Trophoblast cell (in vitro differentiated cells and primary cell): ENCODE measurements at regions not wholly inside any gene's neighbourhood (a gene's known extent, or its start where the extent isn't known, plus 50 kb on each side); places are given as distances from the start of the nearest gene placed in this dataset.
A peak's percentile ranks its signal among the peaks of the same experiment; 100 is the strongest.

Source experiments
- DNase-seq, 2 donors: peaks; one replicate each; pipeline ENCODE4 v3.0.0-alpha.2; 2016
- H2AFZ ChIP-seq: 2 replicates; pipeline ENCODE4 v1.6.1; 2013; ENCODE audit warnings: low read length, moderate library complexity, mild to moderate bottlenecking; ENCODE audit not compliant: insufficient read depth, poor library complexity
- H2AK5ac ChIP-seq: 2 replicates; pipeline ENCODE4 v1.6.1; 2013; ENCODE audit warnings: mild to moderate bottlenecking, low read length
- H2BK120ac ChIP-seq: 2 replicates; pipeline ENCODE4 v1.6.1; 2013; ENCODE audit warnings: low read length, mild to moderate bottlenecking, moderate library complexity; ENCODE audit not compliant: insufficient read depth, poor library complexity
- H2BK12ac ChIP-seq: 2 replicates; pipeline ENCODE4 v1.6.1; 2013; ENCODE audit warnings: mild to moderate bottlenecking, low read length, moderate library complexity
- H2BK5ac ChIP-seq: 2 replicates; pipeline ENCODE4 v1.6.1; 2013; ENCODE audit warnings: low read length, low read depth, moderate library complexity, mild to moderate bottlenecking; ENCODE audit not compliant: poor library complexity
- H3K14ac ChIP-seq: 2 replicates; pipeline ENCODE4 v1.6.1; 2013; ENCODE audit warnings: mild to moderate bottlenecking, low read length
- H3K18ac ChIP-seq: 2 replicates; pipeline ENCODE4 v1.6.1; 2013; ENCODE audit warnings: mild to moderate bottlenecking, low read length
- H3K23ac ChIP-seq: 2 replicates; pipeline ENCODE4 v1.6.1; 2013; ENCODE audit warnings: low read length
- H3K27ac ChIP-seq: 2 replicates; pipeline ENCODE4 v1.5.1; 2013; ENCODE audit warnings: low read depth, mild to moderate bottlenecking, inconsistent platforms, low read length, moderate library complexity
- H3K27me3 ChIP-seq: 2 replicates; pipeline ENCODE4 v1.6.1; 2013; ENCODE audit warnings: inconsistent platforms, mild to moderate bottlenecking, low read length, moderate library complexity; ENCODE audit not compliant: insufficient read depth
- H3K36me3 ChIP-seq, 2 experiments: 1 replicate in 1 of 2; 2 replicates in 1 of 2; pipeline ENCODE4 v1.6.1; 2013; ENCODE audit warnings: low read length in 2 of 2, mild to moderate bottlenecking in 2 of 2, moderate library complexity in 1 of 2; ENCODE audit not compliant: insufficient read depth in 2 of 2, control insufficient read depth in 1 of 2
- H3K4ac ChIP-seq: 2 replicates; pipeline ENCODE4 v1.6.1; 2013; ENCODE audit warnings: low read depth, mild to moderate bottlenecking, low read length, moderate library complexity
- H3K4me1 ChIP-seq, 2 experiments: 1 replicate in 1 of 2; 2 replicates in 1 of 2; pipeline ENCODE4 v1.6.1; 2013; ENCODE audit warnings: low read length in 2 of 2, mild to moderate bottlenecking in 2 of 2, moderate library complexity in 1 of 2; ENCODE audit not compliant: insufficient read depth in 2 of 2, control insufficient read depth in 1 of 2
- H3K4me2 ChIP-seq: 2 replicates; pipeline ENCODE4 v1.6.1; 2013; ENCODE audit warnings: inconsistent platforms, mild to moderate bottlenecking, low read length, moderate library complexity
- H3K4me3 ChIP-seq: 2 replicates; pipeline ENCODE4 v1.5.1; 2013; ENCODE audit warnings: mild to moderate bottlenecking, low read depth, low read length, inconsistent platforms
- H3K79me1 ChIP-seq: one replicate; pipeline ENCODE4 v1.6.1; 2013; ENCODE audit warnings: low read length
- H3K79me2 ChIP-seq: 2 replicates; pipeline ENCODE4 v1.6.1; 2013; ENCODE audit warnings: low read length, mild to moderate bottlenecking; ENCODE audit not compliant: control insufficient read depth, insufficient read depth, poor library complexity
- H3K9ac ChIP-seq: 2 replicates; pipeline ENCODE4 v1.6.1; 2013; ENCODE audit warnings: mild to moderate bottlenecking, low read length
- H3K9me3 ChIP-seq: 2 replicates; pipeline ENCODE4 v1.6.1; 2013; ENCODE audit warnings: low read depth, mild to moderate bottlenecking, control low read depth, inconsistent platforms, low read length; ENCODE audit not compliant: insufficient read depth
- H4K12ac ChIP-seq: 2 replicates; pipeline ENCODE4 v1.6.1; 2013; ENCODE audit warnings: low read depth, mild to moderate bottlenecking, low read length, moderate library complexity
- H4K8ac ChIP-seq: 2 replicates; pipeline ENCODE4 v1.6.1; 2013; ENCODE audit warnings: low read depth, mild to moderate bottlenecking, low read length, moderate library complexity
- H4K91ac ChIP-seq: one replicate; pipeline ENCODE4 v1.6.1; 2013; ENCODE audit warnings: low read depth, mild to moderate bottlenecking, low read length, moderate library complexity
- WGBS: extraction: QIAGEN DNeasy Blood & Tissue Kit; methylation state at CpG from one replicate; pipeline ENCODE4 v1.1.7; 2013; ENCODE audit warnings: missing lambda C conversion rate; ENCODE audit not compliant: insufficient read length, insufficient coverage; ENCODE audit errors: extremely low coverage; 5-methylcytosine and 5-hydroxymethylcytosine counted together

- no peak overlapping the region for H3K4ac ChIP-seq
- no peak overlapping the region for H4K8ac ChIP-seq
These were observed 86.0 kb upstream of the CLINT1 start for GRCh38 chr5:157944938-157945337.

GRCh38 chr5:157944077-157944633 lies 85.2 kb upstream of the CLINT1 start:
- Histone ChIP-seq H3K36me3 (no peaks in the 10 kb centered on the region), H2AK5ac (no peak overlapping the region), H3K79me2 (peaks cover 1% of the 10 kb centered on the region), H3K4me1 (peaks cover 0 to 2% of the 10 kb centered on the region in 2 experiments), H2BK12ac (no peak overlapping the region), H3K9me3 (peaks cover 1% of the 10 kb centered on the region), H3K4me3 (no peak overlapping the region), H4K8ac (no peak overlapping the region), H3K23ac (no peak overlapping the region), H3K27me3 (no peaks in the 10 kb centered on the region), H2BK5ac (no peak overlapping the region), H3K4me2 (no peak overlapping the region), H3K18ac (no peak overlapping the region), H4K91ac (no peak overlapping the region), H3K14ac (no peak overlapping the region), H4K12ac (no peak overlapping the region), H3K79me1 (peaks cover 3% of the 10 kb centered on the region), H3K9ac (no peak overlapping the region), H2BK120ac (no peak overlapping the region), H3K27ac (no peak overlapping the region), H2AFZ (no peak overlapping the region), H3K4ac (no peak overlapping the region)
- peak; percentile 71 to 82 for DNase-seq
- WGBS, result no CpG with 5 or more reads among the region's 6 CpGs

More at GRCh38 chr5:157944938-157945337, 86.0 kb upstream of the CLINT1 start:
- peaks cover 2% of the 10 kb centered on the region for H3K79me2 ChIP-seq
- H3K27me3 ChIP-seq, result no peaks in the 10 kb centered on the region
- peaks cover 3% of the 10 kb centered on the region for H3K79me1 ChIP-seq
- no peak overlapping the region for H3K18ac ChIP-seq
- peaks cover 0 to 2% of the 10 kb centered on the region in 2 experiments for H3K4me1 ChIP-seq
- H3K9me3 ChIP-seq, result peaks cover 1% of the 10 kb centered on the region
- no peak overlapping the region for H2AK5ac ChIP-seq
- H2BK12ac ChIP-seq, result no peak overlapping the region
- H4K12ac ChIP-seq, result no peak overlapping the region
- no peak overlapping the region for H3K4me2 ChIP-seq
- no peak overlapping the region for H2AFZ ChIP-seq
- H3K14ac ChIP-seq, result no peak overlapping the region
- H3K27ac ChIP-seq, result no peak overlapping the region
- DNase-seq, result no peak
- H3K36me3 ChIP-seq, result no peaks in the 10 kb centered on the region
- no peak overlapping the region for H2BK120ac ChIP-seq
- no peak overlapping the region for H4K91ac ChIP-seq
- no peak overlapping the region for H3K4me3 ChIP-seq
- H3K23ac ChIP-seq, result no peak overlapping the region
- WGBS, result no CpG with 5 or more reads among the region's 6 CpGs
- no peak overlapping the region for H2BK5ac ChIP-seq
- no peak overlapping the region for H3K9ac ChIP-seq

GRCh38 chr5:157942595-157942994 lies 83.7 kb upstream of the CLINT1 start:
- H4K91ac ChIP-seq, result no peak overlapping the region
- no peak overlapping the region for H3K14ac ChIP-seq
- no peaks in the 10 kb centered on the region for H3K79me1 ChIP-seq
- H3K4me3 ChIP-seq, result no peak overlapping the region
- H2BK12ac ChIP-seq, result no peak overlapping the region
- no peak overlapping the region for H2BK5ac ChIP-seq
- no peaks in the 10 kb centered on the region for H3K4me1 ChIP-seq
- no CpG with 5 or more reads among the region's 1 CpG for WGBS
- H3K9me3 ChIP-seq, result peaks cover 1% of the 10 kb centered on the region
- DNase-seq, result peak in 1 of 2 donors; percentile 13
- H3K27ac ChIP-seq, result no peak overlapping the region
- H3K9ac ChIP-seq, result no peak overlapping the region
- H4K12ac ChIP-seq, result no peak overlapping the region
- H2BK120ac ChIP-seq, result no peak overlapping the region
- no peaks in the 10 kb centered on the region for H3K79me2 ChIP-seq
- H3K36me3 ChIP-seq, result no peaks in the 10 kb centered on the region
- no peaks in the 10 kb centered on the region for H3K27me3 ChIP-seq
- no peak overlapping the region for H3K23ac ChIP-seq
- no peak overlapping the region for H3K4ac ChIP-seq
- H3K4me2 ChIP-seq, result no peak overlapping the region
- H2AK5ac ChIP-seq, result no peak overlapping the region
- H3K18ac ChIP-seq, result no peak overlapping the region
- H2AFZ ChIP-seq, result no peak overlapping the region
- no peak overlapping the region for H4K8ac ChIP-seq

- no peak overlapping the region for H3K14ac ChIP-seq
- no peak overlapping the region for H2BK12ac ChIP-seq
- no peak overlapping the region for H4K8ac ChIP-seq
- no peak overlapping the region for H4K12ac ChIP-seq
- H2AK5ac ChIP-seq, result no peak overlapping the region
- no peaks in the 10 kb centered on the region for H3K79me1 ChIP-seq
- no peak overlapping the region for H4K91ac ChIP-seq
- H3K79me2 ChIP-seq, result no peaks in the 10 kb centered on the region
- no peak overlapping the region for H3K23ac ChIP-seq
- H3K4me2 ChIP-seq, result no peak overlapping the region
- no peaks in the 10 kb centered on the region for H3K36me3 ChIP-seq
- DNase-seq, result peak; percentile 76 to 92
- no peak overlapping the region for H2AFZ ChIP-seq
- H2BK120ac ChIP-seq, result no peak overlapping the region
- no peak overlapping the region for H3K18ac ChIP-seq
- no peak overlapping the region for H2BK5ac ChIP-seq
- WGBS, result no CpG with 5 or more reads among the region's 3 CpGs
- no peak overlapping the region for H3K27ac ChIP-seq
- no peak overlapping the region for H3K4me3 ChIP-seq
- no peaks in the 10 kb centered on the region for H3K4me1 ChIP-seq
- no peak overlapping the region for H3K4ac ChIP-seq
- H3K9me3 ChIP-seq, result peaks cover 1% of the 10 kb centered on the region
- H3K27me3 ChIP-seq, result no peaks in the 10 kb centered on the region
- no peak overlapping the region for H3K9ac ChIP-seq
These were observed 82.7 kb upstream of the CLINT1 start for GRCh38 chr5:157941616-157942015.
